CD4-positive, alpha-beta T cell treated with Interferon alpha-2 for 1 hour (primary cell): ENCODE measurements at regions not wholly inside any gene's neighbourhood (a gene's known extent, or its start where the extent isn't known, plus 50 kb on each side); places are given as distances from the start of the nearest gene placed in this dataset.

Experiments
- DNase-seq, 2 donors: peaks; one replicate each; pipeline ENCODE4 v3.0.0-alpha.2; 2020 to 2022

DNA sequence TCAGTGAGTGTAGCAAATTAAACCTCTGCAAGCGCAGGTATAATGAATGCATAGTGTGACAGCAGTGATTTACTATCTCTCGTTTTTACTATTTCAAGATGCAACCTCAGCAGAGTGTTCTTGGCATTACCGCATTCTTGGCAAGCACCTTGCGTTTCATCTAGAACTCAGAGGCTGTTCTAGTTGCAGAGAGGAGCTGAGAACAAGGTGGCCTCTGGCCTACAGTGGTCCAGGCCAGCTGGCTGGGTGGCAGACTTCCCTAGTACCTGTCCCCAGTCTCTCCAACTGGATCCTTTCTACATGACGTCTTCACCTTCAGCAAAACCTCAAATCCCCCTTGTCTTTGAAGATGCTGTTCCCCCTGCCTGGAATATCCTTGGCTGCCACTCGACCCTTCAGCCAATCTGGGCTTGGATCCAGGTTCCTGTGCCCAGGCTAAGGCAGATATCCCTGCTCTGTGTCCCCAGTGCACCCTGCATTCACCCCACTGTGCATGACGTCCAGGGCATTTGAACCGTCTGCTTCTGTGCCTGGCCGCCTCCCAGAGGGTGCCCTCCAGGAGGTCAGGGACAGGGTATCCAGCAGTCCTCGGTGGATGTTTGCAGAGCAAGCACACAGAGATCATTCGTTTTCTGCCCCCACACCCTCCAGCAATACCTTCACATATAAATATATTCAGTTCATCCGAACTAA lies 120.4 kb upstream of the CPEB4 start:
- DNase-seq, result no peak

- no peak for DNase-seq
These were observed 119.8 kb upstream of the CPEB4 start for GRCh38 chr5:173768267-173768806.

- DNase-seq, result no peak
These were observed 119.3 kb upstream of the CPEB4 start for GRCh38 chr5:173768891-173769290.

GRCh38 chr5:173770637-173771036 lies 117.5 kb upstream of the CPEB4 start:
- DNase-seq, result no peak

DNA sequence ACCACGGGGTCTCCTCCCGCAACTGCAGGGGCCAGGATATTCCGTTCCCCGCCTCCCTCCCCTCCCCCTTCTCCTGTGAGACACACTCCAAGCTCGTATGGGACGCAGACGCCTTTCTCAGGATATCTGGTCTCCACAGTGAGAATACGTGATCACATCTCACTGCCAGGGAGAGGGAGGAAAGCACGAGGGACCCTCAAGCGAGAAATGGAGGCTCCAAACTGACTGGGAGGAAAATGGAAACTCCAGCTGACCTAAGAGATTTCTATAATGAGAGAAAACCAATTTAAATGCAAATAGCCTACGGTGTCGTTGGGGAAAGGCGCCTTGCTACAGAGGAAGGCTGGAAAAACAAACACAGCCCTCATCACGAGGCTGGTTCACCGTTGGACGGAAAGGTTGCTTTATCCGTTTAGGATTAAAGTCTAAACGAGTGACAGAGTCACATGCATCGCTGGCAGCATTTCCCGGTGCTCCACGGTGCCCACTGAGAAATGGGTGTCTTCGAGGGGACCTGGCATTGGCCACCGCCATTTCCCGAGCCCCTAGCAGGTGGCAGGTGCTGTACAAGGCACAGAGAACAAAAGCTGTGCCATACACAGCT lies 116.9 kb upstream of the CPEB4 start:
- no peak for DNase-seq

DNA sequence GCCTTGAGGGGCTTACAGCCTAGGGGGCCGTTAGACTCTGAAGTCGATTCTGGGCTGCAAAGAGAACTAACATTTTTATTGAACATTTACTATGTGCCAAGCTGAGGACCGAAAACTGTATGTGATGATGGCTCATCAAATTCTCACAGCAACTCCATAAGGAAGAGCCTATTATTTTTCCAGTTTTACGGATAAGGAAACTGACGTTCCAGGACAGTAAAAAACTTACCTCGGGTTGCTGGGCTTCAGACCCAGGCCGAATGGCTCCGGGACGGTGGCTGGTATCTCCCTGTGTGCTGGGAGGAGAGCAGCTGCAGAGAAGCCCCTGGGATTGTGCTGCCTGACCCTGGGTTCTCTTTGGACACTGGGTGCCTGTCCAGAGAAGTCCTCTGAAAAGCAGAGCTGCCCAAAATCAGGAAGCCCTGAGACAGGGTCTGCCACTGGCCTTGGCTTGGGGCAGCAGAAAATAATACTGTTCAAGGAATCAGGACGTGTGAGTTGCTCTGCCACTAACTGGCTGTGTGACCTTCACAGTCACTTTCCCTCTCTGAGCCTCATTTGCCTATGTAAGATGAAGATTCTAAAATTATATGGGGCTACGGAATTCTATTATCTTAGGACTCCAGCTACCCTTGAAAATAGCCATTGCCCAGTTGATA lies 116.3 kb upstream of the CPEB4 start:
- no peak for DNase-seq

DNA sequence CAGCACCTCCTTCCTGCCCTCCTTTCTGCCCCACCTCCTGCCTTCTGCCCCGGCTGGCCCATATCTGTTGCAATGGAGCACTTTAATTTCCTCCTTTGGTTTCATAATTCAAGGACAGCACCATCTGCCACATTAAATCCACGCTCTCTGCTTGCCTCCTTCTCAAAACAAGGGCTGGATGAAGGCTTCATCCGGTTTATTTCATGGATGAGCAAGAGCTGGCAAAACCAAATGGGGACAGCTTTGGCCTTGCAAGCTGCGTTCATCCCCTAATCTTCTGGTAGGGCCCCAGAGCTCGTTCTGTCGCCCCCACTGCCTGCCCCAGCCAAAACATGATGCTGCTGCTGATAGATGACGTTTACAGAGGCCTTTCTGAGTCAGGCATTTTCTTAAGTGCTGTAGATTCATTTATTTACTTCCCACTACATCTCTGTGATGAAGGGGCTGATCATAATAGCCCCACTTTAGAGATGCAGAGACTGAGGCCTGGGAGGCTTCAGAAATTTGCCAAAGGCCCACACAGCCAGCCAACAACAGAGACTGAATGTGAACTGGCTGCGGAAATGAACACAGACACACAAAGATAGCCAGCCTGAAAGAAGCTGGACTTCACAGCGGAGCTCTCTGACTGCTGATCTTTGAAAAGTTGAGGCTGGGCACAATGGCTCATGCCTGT lies 115.6 kb upstream of the CPEB4 start:
- no peak for DNase-seq

GRCh38 chr5:173774271-173774761 lies 113.8 kb upstream of the CPEB4 start:
- no peak for DNase-seq

- no peak for DNase-seq
These were observed 112.6 kb upstream of the CPEB4 start for GRCh38 chr5:173775261-173776197.

DNA sequence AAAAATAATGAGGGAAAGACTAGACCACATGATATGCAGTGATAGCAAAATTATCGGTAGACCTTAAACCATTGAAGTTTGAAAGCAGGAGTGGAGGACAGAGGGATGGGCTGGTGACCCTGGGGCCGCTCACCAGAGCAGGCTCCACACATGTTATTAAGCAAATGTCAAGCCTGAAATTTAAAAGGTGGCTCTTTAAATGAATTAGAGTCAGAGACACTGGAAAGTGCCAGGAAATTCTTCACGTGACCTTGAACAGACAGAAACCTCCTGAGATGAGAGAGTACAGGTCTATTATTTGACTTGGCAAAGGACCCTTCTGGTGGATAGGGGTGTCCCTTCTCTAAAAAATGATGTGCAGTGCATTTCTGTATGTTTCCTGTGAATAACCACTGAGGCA lies 111.0 kb upstream of the CPEB4 start:
- no peak for DNase-seq

GRCh38 chr5:173777674-173778073 lies 110.5 kb upstream of the CPEB4 start:
- no peak for DNase-seq

DNA sequence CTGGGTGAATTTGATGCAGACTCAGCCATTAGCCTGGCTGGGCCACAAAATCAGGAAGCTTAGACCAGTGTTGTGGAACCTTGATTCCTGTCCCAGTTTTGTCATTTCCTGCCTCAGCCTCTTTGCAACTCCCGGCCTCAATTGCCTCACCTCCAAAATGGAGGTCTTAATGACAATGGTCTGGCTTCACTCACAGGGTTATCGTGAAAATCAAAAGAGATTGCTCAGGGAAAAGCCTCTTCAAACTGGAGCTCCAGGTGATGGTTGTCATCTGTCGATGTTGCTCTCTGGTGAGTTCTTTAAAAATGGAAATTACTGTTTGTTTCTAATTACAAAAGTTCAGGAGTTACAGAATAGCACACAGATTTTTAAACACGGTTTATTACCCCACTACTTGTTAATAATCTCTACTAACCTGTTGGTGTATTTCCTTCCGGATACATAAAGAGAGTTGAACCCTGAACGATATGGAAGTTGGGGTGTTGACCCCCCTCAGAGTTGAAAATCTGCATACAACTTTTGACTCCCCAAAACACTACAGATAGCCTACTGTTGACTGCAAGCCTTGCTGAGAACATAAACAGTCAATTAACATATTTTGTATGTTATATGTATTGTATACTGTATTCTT lies 109.9 kb upstream of the CPEB4 start:
- DNase-seq, result peak in 1 of 2 donors; percentile 29

GRCh38 chr5:173778784-173779304 lies 109.3 kb upstream of the CPEB4 start:
- no peak for DNase-seq

GRCh38 chr5:173780235-173781234 lies 107.6 kb upstream of the CPEB4 start:
- DNase-seq, result no peak

- DNase-seq, result no peak
These were observed 106.7 kb upstream of the CPEB4 start for GRCh38 chr5:173781432-173781815.

DNA sequence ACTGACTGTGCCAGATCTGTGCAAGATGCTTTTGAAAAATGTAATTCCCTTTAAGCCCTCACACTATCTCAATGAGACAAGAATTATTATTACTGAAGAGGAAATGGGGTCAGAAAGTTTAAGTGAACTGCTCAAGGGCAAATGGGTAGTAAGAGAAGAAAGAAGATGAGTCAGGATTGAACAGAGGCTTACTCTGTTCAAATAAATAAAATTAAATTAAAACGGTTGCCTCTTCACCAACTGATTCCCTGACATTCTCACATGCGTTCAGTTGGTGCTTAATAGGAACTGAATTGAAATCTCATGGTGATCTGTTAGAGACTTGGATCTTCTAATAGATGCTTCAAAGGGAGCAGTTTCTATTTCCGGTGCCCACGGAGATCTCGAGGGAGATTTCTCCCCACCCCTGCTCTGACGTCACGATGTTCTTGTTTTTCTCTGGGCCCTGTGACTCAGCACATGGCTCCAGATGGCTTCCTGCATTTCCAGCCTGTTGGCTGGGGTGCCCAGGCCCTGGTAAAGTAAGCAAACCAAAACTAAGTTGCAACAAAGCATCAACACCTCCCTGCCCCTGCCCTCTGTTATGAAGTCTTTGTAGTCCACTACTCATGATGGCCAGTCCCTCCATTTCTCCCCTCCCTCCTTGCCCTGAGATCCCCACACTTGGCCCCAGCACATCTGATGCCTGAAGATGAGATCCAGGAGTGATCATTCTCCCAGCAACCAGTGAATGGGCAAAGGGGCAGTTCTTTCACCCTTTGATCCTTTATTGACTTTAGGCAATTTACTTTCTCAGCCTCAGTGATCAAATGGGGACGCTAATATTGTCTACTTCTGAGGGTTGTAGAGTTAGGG lies 106.1 kb upstream of the CPEB4 start:
- peak; percentile 76 to 82 for DNase-seq

DNA sequence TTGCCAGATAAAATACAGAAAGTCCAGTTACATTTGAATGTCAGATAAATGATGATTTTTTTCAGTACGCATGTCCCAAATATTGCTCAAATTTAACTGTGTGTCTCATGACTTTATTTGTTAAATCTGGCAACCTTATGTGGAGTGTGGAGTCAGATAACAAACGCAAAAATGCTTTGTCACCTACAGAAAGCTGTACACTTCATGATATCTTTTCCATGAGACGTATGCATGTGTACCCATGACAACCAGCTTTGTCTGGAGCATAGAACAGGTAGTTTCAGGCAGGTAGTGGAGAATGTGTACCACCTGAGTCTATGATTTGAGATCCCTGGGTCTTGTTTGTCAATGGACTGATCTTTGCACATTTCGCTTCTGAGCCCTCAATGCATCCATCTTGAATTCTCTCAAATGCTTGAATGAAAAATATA lies 105.5 kb upstream of the CPEB4 start:
- DNase-seq, result no peak

- DNase-seq, result no peak
These were observed 104.8 kb upstream of the CPEB4 start for GRCh38 chr5:173783371-173783770.

GRCh38 chr5:173785400-173785799 lies 102.7 kb upstream of the CPEB4 start:
- no peak for DNase-seq
